ENCODE measurements at regions not wholly inside any gene's neighbourhood (a gene's known extent, or its start where the extent isn't known, plus 50 kb on each side); places are given as distances from the start of the nearest gene placed in this dataset.

DNA sequence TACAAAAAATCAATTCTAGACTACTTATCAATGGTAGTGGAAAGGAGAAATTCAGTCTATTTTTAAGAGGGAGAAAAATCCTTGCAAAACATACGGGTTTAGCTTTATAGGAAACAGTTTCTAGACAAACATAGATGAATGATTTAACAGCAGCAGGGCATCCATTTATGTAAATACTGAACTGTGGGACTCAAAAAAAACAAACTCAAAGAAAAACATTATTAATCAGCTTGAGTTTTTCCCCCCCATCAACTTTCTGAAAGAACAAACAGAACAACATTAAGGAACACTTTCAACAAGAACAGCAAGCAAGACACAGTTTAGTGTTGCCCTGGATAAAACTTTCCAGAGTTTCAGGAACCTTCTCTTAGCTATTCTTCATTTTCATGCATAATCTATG is 147.3 kb upstream of the KCNK2 start:
- no peak for DNase-seq

DNA sequence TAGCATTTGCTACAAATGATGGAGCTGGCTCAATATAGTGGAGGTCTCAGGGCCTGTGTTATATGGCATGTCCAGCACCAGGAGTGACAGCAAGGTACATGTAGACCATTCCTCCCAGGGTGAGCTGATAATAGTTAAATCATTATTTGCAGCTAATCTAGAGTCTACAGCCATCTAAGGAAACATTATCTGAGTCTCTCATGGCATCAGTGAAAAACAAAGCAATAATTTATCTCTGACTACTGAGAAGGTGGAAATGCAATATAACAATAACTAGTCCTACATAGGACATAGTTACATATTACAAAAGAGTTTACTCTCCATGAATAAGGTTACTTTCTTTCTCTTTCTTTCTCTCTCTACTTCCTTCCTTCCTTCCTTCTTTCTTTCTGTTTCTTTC is 143.4 kb upstream of the KCNK2 start:
- DNase-seq, result no peak

DNA sequence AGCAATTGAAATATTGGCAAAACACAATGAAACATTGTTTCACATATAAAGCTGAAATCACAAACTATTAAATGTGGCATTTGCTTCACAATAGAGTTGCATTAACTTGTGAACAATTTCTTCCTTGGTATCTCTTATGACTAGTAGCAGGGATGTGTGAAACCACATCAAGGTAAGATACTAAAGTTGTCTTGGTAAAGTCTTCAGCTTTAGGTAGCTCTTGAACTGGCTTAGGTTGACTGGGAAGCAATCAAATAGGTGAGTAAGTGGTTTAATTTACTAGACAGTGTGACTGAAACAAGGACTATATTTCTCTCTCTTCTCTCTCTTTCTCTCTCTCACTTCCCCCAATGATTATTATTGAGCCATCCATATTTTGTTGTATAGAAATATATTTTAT is 141.5 kb upstream of the KCNK2 start:
- DNase-seq, result no peak

DNA sequence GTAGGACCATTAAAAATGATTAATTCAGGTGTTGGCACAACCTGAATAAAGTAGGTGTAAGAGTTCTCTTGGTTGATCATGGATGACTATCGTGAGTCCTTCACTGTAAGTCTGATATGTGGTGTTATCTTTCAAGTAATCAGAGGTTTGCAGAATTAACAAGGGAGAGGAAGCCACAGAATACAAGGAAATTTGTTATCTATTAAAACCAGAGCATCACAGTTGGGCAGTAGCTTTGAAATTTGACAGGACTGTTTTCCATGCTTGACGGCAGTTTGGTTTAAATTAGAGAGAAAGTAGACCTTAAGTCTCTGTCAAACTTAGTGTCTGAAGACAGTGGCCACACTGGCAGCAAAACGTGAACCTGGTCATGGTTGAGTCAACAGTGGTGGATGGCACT is 139.5 kb upstream of the KCNK2 start:
- DNase-seq, result no peak

DNA sequence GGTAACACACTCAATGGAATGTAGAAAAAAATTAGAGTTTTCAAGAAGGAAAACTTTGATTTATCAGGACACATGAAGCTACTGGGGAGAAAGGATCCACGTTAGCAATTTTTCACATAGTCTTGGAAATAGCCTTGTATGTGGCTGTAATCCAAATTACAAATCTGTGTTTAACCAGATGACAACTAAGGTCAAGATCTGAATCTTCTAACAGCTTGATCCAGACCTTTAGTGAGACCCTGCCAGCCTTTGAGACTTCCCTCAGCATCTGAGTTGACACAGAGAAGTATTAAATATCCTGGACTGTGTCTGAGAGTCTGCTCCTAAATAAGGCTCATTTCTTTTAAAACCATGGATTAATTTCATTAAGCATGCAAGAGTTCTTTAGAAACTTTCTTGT is 135.9 kb upstream of the KCNK2 start:
- no peak for DNase-seq

DNA sequence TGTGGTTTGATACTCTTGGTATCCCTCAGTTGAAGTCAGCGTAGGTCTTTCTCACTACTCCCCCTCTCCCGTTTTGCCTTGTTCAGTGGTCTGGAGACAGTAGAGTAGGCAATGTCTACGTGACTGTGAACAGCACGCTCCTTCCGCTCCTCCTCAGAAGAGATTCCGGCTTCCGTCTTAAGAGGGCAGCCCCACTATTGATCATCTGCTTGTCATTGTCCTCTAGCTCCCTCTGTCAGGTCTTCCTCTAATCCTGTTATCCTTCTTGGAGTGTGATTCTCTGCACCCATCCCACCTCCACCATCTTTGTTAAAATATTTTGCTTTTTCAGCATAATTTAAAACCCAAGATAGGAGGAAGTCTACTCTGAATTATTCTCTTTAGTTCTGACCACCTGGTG is 129.9 kb upstream of the KCNK2 start:
- DNase-seq, result no peak

DNA sequence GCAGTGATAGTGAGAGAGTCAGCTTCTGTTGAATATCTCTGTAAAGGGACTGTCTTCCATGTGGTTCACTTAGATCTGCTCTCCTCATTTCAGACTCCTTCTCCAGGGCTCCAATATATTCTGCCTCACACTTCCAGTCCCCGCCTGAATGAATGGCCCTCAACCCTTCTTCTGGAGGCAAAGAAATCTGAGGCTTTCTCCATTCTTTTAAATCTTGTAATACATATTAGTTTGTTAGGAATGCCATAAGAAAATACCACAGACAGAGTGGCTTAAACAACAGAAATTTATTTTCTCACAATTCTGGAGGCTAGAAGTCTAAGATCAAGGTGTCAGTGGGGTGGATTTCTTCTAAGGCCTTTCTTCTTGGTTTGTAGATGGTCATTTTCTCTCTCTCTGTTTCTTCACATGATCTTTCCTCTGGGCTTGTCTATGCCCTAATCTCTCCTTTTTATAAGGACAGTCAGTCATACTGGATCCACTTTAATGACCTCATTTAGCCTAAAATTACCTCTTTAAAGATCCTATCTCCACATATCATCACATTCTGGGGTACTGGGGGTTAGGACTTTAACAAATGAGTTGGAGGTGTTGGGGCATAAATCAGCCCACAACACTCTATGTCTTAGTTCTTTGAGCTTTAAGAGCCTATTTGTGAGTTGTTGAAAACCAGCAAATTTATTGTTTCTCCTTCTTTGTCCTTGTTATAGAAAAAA is 128.5 kb upstream of the KCNK2 start:
- DNase-seq, result no peak

DNA sequence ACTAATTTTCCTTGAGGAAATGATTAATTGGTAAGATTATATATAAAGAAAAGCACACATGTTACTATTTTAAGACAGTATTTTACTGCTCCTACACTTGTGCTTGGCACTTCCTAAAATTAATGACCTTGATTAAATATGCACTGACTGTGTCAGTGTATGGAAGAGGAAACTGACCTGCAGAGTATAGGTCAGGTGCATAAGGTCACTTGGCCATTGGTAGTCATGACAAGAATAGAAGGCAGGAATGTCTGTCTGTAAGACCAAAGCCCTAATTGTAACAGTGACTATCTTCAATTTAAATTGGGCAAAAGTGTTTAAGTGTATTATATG is 128.0 kb upstream of the KCNK2 start:
- DNase-seq, result no peak

DNA sequence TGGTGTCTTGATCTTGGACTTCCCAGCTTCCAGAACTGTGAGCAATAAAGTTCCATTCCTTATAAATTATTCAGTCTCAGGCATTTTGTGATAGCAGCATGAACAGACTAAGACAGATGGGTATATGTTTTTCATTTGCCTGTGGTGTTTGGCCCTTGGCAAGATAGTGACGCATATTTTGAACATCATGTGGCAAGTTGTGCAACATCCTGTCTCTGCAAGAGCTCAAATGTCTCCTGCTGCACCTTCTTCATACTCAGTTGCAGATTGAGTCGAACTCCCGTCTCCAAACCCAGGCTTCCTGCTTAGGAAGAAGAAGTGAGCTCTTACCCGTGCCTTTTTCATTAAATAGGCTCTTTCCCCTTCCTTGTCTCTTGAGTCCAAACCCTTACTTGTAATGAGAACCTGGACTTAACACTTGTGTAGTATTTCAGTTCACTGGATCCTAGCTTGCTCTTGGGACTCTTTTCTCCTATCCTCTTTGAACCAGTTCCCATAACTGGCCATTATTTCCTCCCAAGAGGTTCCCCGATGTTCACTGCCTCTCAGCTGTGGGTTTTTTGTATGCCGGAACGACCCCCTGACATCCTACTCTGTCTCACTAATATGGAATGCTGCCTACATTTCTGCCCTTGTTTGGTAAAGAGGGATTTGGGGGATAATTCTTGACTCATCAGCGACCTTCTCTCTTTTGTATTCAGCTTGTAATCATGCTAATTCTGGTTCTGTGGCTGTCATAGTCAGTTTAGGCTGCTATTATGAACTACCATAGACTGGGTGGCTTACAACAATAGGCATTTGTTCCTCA is 125.0 kb upstream of the KCNK2 start:
- no peak for DNase-seq

DNA sequence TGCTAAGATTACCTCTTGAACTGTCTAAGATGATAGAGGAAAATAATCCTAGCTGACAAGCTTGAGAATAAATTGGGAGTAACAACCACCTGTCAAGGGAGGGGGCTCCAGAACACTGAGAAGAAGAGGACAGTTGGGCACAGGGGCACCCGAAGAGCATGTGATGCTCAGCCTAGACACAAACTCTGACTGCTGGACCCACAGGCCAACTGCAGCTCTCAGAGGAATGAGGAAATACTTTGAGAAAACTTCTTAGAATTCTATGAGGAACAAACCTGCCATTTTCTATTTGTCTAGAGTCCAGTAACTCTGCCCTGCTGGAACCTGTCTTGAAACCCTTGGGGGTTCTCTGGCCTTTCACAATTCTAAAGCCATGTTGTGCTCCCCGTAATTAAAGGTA is 124.1 kb upstream of the KCNK2 start:
- DNase-seq, result no peak

DNA sequence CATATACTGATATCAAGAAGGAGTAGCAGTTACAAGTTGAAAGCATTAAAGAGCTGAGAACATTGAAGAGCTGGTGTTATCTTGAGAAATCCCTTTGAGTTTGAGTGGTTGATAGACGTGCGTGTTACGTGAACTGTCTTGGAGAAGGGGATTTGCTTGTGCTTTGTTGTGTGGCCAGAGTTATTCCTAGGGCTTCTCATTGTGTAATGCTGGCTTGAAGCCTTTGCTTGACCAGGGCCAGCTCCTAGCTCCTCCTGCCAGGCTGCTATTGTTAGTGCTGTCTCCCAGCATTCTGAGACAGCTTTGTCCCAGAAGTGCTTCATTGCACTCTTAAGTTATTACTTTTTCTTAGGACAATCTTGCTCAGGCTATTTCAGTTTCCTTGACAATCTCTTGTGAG is 116.2 kb upstream of the KCNK2 start:
- no peak for DNase-seq

DNA sequence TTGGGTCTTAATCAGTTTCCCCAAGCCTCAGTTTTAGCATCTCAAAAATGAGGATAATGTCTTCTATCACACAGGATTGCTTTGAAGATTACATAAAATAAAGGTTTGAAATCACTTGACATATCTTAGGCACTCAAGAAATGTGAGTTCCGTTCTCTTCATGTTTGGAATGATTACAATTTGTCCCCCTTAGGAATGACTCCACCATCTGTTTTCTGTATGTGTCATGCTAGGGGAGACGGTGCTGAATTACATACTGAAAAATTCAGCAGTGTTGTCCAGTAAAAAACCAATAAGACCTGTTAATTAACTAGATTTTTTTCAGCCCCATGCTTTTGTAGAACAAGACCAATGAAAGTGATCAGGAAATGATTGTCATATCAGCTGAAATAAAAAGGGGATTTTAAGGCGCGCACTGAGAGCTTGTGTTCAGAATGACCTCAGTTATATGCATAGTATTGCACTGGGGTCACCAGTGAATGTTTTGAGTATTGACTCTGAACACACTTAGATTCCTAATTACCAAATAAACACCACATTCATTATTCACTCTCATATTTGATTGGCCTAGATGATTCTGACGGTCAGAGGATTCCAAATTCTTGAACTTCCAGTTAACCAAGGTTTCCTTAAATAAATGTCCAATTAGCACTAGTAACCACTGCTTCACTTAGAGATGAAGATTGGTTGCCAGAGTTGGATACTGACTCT is 114.5 kb upstream of the KCNK2 start:
- DNase-seq, result no peak

DNA sequence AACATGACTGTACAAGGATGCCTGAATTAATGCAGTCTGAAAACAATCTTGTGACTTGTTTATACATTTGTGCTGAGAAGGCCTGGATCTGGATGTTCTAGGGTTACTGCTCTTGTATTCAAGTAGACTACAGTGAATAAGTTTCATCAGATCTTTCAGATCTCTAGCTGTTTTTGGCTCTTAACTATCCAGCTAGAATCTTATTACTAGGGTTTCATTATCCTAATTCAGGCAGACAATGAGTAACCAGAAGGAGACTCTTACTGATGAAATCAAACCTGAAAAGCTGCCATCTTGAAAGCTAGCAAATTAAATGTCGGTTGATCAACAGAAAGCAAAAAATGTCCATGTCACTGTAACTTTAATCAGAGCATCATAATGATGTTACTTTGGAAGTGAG is 112.5 kb upstream of the KCNK2 start:
- DNase-seq, result no peak

DNA sequence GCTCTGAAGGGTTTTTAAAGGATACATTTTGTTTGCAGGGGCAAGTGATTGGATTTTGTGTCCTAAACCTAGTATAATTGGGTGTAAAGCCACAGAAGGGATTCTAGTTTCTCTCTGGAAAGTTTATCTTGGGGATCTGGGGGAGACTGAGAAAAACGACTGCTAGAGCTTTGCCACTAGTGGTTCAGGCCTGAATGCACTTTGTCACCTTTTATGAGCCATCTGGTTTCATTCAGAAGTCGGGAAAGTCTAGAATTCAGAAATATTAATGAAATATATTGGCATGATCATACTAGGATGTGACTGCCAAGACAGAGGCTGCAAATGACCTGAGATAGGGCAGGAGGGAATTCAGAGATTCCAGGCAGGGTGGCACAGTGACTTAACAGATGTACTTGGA is 111.5 kb upstream of the KCNK2 start:
- no peak for DNase-seq

DNA sequence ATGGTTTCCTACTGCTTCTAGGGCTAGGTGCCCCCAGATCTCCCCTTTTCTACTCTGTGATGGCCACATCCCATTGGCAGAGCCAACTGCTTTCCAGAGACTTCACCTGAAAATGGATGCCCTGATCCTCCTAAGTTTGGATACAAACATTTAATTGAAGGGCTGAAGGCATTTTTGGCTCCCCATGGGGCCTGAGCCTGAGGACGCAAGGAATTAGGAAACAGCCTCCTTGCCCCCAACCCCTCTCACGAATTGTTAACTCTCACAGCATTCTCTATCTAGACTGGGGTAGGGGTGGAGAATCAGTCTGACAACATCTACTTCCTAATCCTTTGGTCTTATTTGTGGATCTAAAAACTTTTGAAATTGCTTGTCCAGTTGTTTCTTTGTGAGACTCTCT is 108.5 kb upstream of the KCNK2 start:
- no peak for DNase-seq

DNA sequence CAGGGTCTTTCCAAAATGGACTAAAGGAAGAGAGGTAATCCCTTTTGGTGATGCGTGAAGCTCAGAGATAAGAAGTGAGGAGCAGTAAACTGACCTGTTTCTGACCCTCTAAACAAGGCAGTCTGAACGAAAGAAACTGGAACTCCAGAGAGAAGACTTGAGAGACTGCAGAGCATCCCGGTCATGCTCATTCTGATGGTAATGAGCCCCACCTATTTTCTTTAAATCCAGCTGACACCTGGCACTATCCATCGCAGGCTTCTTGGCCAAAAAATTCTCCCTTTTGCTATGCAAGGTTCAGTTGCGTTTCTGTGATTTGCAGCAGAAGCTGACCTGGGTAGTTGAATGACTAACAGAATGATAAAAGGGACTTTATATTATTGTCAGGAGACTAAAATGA is 105.9 kb upstream of the KCNK2 start:
- DNase-seq, result no peak

DNA sequence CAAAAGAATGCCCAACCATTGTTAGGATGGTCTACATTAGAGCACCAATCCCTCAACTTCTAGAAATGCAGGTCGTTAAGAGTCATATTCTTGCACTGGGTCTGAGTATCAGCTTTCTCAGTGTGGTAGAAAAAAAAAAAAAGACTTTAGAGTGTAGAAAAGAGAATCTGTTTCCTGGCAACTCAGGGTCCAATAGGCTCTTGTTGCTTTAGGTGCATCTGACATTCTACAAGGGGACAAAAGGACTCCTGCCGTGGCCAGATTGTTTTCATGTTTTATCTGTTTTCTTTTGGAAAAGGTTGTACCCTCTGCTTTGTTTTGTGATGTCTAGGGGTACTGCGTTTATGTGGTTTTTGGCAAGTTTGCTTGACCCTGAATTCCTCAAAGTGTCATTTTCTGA is 105.4 kb upstream of the KCNK2 start:
- no peak for DNase-seq

DNA sequence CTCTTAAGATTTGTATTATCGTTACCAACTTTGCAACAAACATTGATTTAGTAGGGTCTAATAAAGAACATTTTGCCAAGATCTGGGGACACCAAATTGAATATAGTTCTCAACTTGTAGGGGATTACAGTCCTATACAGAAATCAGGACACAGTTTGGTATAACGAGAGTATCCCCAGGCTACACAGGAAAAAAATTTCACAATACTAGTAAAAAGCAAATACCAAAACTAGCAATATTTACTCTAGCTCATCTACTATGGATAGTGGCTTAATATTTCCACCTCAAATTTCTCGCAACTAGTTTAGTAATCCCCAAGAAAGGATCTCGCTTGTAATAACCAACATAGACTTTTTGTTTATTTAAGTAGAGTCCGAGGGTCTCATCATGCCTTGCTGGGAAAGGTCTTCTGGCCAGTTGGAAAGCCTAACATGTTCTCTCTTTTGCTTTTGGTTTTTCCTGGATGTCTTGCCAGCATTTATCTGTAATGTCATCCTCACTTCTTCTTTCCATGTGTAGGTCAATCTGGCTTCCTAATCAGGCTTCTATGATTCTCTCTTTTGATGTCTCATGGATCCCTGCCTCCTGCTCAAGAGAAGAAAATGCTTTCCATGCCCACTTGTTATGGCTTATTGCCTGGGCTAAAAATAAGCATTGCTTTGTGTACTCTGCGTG is 104.7 kb upstream of the KCNK2 start:
- no peak for DNase-seq

DNA sequence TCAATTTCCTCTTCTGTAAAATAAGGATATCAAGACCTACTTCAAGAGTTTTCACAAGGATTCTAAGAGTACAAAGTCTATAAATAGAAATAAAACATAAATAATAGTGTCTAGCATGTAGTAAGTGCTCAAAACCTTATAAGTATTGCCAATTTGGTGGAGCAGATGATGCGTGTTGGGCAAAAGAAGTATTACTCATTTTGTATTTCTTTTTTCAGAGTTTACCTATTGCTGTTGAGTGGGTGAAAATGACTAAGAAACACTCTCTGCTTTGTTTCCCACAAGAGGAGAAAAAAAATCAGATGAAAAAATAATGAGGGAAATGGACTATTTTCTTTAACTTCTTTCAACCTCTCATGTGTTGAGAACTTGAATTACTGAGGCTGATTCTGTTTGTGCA is 103.3 kb upstream of the KCNK2 start:
- DNase-seq, result no peak

DNA sequence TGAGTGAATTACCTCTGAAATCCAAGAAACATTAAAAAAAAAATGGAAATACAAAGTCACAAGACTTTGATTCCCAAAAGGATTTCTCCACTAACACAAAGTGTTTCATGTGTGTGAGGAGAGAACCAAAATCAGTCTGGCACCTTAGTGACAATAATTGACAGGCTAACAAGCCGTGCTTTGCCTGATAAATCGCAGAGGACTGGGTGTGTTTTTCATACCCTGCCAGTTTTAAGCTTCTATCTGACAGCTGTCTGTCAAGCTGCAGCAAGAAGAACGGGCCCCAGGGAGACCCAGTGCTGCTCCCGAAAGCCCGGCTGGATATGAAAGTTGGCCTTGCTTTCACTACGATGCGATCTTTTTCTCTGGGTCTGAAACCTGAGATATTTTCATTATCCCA is 101.6 kb upstream of the KCNK2 start:
- DNase-seq, result no peak

DNA sequence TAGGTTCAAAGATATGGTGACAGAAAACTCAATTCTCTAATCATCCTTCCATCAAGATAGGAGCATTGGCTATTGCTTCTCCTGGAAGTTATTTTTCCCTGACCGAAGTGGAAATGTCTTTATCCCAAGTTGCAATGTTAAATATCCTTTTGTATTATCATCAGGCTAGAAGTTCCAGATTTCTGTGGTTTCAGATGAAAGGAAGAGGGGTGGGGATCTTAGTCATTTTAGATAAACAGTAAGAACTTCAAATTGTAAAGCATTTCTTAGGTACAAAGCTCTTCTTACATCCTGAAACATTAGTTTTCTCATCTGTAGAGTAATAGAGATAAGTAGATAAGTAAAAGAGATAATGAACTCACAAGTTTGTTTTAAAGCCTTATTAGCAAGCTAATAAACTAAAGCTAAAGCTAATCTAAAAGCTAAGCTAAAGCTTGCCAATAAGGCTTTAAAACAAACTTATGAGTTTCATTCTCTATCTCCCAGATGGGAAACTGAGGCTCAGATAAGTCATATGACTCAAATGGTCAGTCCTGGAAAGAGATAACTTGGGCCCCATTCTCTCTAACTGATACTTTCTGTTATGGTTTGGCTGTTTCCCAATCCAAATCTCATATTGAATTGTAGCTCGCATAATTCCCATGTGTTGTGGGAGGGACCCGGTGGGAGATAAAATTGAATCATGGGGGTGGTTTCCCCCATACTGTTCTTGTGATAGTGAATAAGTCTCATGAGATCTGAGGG is 99.2 kb upstream of the KCNK2 start:
- DNase-seq, result no peak

DNA sequence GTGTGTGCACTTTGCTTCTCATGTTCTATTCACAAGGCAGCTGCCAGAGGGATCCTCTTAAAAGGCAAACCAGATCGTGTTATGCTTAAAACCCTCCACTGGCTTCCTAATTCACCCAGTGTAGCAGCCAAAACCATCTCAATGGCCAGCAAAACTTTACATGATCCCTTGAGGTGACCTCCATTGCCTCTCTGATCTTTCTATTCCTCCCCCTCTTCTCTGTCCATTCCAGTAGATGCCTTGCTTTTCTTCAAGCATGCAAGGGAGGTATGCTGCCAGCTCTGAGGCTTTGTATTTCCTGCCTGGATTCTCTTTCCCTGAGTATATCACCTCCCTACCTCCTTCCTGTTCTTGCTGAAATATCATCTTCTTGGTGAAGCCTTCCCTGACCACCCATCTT is 93.2 kb upstream of the KCNK2 start:
- no peak for DNase-seq

DNA sequence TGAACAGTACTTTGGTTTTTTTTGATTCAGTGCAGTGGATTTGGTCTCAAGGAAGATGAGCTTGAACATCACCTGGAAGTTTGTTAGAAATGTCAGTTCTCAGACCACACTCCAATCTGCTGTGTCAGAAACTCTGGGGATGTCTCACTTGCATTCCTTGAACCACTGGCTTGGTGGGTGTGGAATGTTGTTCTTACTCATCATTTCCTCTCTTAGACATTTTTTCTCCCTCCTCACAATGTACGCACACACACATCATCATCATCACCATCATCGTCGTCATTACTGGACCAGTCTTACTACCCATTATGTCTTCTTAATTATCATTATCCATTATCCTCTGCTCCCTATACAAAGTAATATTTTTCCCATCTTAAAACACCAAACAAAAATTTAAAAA is 91.9 kb upstream of the KCNK2 start:
- DNase-seq, result no peak
